CD4-positive, alpha-beta T cell (primary cell): ENCODE measurements at regions not wholly inside any gene's neighbourhood (a gene's known extent, or its start where the extent isn't known, plus 50 kb on each side); places are given as distances from the start of the nearest gene placed in this dataset.

Experiments used
- ATAC-seq: fragments of 200-7000 bp; cut with Tn5 transposase; one replicate; pipeline ENCODE4 v1.10.0; 2022; ENCODE audit warnings: mild to moderate bottlenecking; ENCODE audit not compliant: poor library complexity
- CTCF ChIA-PET: fragments of 350-600 bp; sonication (Branson Sonifier 250); formaldehyde crosslinking; loops from one replicate; lab custom pipeline; 2021; ENCODE audit warnings: antibody characterized with exemption, inconsistent platforms; lab: Charles Lee
- POLR2A ChIA-PET: fragments of 350-600 bp; sonication (Branson Sonifier 250); formaldehyde crosslinking; loops from one replicate; lab custom pipeline; 2021; ENCODE audit warnings: antibody characterized with exemption, inconsistent platforms; lab: Charles Lee
- DNase-seq, 14 experiments: peaks; one replicate each; pipeline ENCODE4 v3.0.0-alpha.2; 2013 to 2020; ENCODE audit warnings: mixed read lengths in 2 of 14
- H3K27ac ChIP-seq, 2 donors: one replicate each; pipeline versions ENCODE4 v1.5.1 to v1.7.0; 2013; ENCODE audit warnings: low read length in 2 of 2, low read depth in 1 of 2, mild to moderate bottlenecking in 1 of 2
- H3K27me3 ChIP-seq, 2 experiments: 1 replicate in 1 of 2; 2 replicates in 1 of 2; pipeline versions ENCODE4 v1.6.1 to v1.7.0; 2013; ENCODE audit warnings: low read length in 2 of 2, control low read depth in 1 of 2, mild to moderate bottlenecking in 1 of 2, moderate library complexity in 1 of 2; ENCODE audit not compliant: insufficient read depth in 2 of 2, control insufficient read depth in 1 of 2
- H3K36me3 ChIP-seq: one replicate; pipeline ENCODE4 v1.6.1; 2013; ENCODE audit warnings: low read length, control low read depth; ENCODE audit not compliant: insufficient read depth
- H3K4me1 ChIP-seq: one replicate; pipeline ENCODE4 v1.6.1; 2013; ENCODE audit warnings: low read length, control low read depth; ENCODE audit not compliant: insufficient read depth
- H3K4me3 ChIP-seq: one replicate; pipeline ENCODE4 v1.5.1; 2013; ENCODE audit warnings: mild to moderate bottlenecking, low read length, moderate library complexity
- H3K9me3 ChIP-seq, 2 experiments: 1 replicate in 1 of 2; 2 replicates in 1 of 2; pipeline versions ENCODE4 v1.6.1 to v1.7.0; 2013; ENCODE audit warnings: low read length in 2 of 2, mild to moderate bottlenecking in 2 of 2, control low read depth in 1 of 2, moderate library complexity in 1 of 2; ENCODE audit not compliant: control insufficient read depth in 1 of 2, insufficient read depth in 1 of 2
- H3K27ac Mint-ChIP-seq: one replicate; pipeline ENCODE4 v1.8.0; 2020; ENCODE audit warnings: mixed read lengths
- H3K27me3 Mint-ChIP-seq: one replicate; pipeline ENCODE4 v1.8.0; 2021; ENCODE audit warnings: mixed read lengths
- H3K36me3 Mint-ChIP-seq: one replicate; pipeline ENCODE4 v1.8.0; 2021; ENCODE audit warnings: low read depth, mixed read lengths
- H3K4me1 Mint-ChIP-seq: one replicate; pipeline ENCODE4 v1.8.0; 2021; ENCODE audit warnings: low read depth, mixed read lengths
- H3K4me3 Mint-ChIP-seq: one replicate; pipeline ENCODE4 v1.8.0; 2020; ENCODE audit warnings: mild to moderate bottlenecking, mixed read lengths
- H3K9me3 Mint-ChIP-seq: one replicate; pipeline ENCODE4 v1.8.0; 2020; ENCODE audit warnings: mixed read lengths
- intact Hi-C, 2 experiments: fragments of 100-400 bp; cut with DNase I in 1 of 2; cut with micrococcal nuclease in 1 of 2; formaldehyde crosslinking; loops; one replicate each; pipeline versions ENCODE4 v1.15.1 to v1.9.0; 2023 to 2025; cut with DNase I, micrococcal nuclease
- TF ChIP-seq, protein P1 (sequence below): fragments of 200-600 bp; IDR thresholded peaks from one replicate; pipeline ENCODE4 v1.8.0; 2022; ENCODE audit warnings: antibody characterized with exemption, mild to moderate bottlenecking

DNA sequence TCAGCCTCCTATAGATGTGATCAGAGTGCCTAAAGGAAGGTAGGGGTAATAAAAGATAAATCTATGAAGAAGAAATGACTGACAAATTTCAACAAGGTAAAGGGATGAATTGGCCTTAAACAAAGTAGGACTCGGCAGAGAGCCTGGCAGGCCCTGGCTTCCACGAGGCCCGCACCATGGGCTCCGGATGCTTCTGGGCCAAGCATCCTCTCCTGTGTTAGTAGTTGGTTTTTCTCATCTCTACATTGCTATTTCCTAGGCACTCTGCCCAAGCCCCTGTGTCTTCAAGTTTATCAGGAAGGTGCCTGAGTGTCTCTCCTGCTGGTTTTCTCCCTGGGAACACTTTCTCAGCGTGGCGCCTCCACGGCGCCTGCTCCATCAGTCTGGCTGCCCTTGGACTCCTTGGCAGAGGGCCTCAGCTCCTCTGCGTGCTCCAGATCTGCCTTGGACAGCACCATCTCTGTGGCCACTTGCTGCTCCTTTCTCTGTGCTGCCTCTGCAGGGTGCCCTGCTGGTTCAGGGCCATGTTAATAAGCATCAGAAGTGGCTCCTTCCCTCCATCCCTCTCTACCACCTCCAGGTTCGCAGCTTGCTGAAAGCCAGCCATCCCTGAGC is 413.3 kb upstream of the DPP6 start:
- DNase-seq (no peak), ATAC-seq (no peak)
- Mint-ChIP-seq H3K27ac (no peak overlapping the region), H3K9me3 (peaks cover 11% of the 10 kb centered on the region), H3K27me3 (no peaks in the 10 kb centered on the region), H3K4me3 (no peak overlapping the region), H3K36me3 (no peaks in the 10 kb centered on the region), H3K4me1 (no peaks in the 10 kb centered on the region)
- TF ChIP-seq, protein P1, sequence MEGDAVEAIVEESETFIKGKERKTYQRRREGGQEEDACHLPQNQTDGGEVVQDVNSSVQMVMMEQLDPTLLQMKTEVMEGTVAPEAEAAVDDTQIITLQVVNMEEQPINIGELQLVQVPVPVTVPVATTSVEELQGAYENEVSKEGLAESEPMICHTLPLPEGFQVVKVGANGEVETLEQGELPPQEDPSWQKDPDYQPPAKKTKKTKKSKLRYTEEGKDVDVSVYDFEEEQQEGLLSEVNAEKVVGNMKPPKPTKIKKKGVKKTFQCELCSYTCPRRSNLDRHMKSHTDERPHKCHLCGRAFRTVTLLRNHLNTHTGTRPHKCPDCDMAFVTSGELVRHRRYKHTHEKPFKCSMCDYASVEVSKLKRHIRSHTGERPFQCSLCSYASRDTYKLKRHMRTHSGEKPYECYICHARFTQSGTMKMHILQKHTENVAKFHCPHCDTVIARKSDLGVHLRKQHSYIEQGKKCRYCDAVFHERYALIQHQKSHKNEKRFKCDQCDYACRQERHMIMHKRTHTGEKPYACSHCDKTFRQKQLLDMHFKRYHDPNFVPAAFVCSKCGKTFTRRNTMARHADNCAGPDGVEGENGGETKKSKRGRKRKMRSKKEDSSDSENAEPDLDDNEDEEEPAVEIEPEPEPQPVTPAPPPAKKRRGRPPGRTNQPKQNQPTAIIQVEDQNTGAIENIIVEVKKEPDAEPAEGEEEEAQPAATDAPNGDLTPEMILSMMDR, result no peak
- no peaks in the 10 kb centered on the region for H3K4me1 ChIP-seq
- H3K27me3 ChIP-seq, result no peaks in the 10 kb centered on the region
- ChIA-PET POLR2A (no interaction called here), CTCF (no interaction called here)
- no peaks in the 10 kb centered on the region for H3K36me3 ChIP-seq
- intact Hi-C loops, result no loop called here
- H3K27ac ChIP-seq, result no peak overlapping the region
- no peak overlapping the region for H3K4me3 ChIP-seq
- peaks cover 5 to 11% of the 10 kb centered on the region in 2 experiments for H3K9me3 ChIP-seq

DNA sequence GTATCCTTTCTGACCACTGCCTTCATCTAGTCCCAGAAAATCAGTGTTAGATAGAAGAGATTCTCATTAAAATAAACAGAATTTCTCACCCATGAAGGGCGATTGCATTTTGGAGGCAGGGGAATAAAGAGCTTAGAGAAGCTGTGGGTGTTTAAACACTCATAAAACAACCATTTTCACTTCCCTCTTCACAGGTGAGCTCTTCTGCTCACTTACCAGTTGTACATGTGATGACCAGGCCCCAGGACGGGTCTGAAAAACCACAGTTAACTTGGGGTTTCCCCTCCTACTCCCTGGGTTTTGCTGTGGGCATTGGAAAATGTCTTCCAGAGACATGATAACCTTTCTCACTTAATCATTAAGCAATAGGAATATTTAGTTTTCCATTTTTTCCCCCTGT is 411.6 kb upstream of the DPP6 start:
- intact Hi-C loops, result no loop called here
- CTCF ChIA-PET, result no interaction called here
- Histone ChIP-seq H3K27me3 (no peaks in the 10 kb centered on the region), H3K27ac (no peak overlapping the region), H3K36me3 (no peaks in the 10 kb centered on the region), H3K4me1 (no peaks in the 10 kb centered on the region), H3K9me3 (peaks cover 5 to 11% of the 10 kb centered on the region in 2 experiments), H3K4me3 (no peak overlapping the region)
- TF ChIP-seq, protein P1, result no peak
- Mint-ChIP-seq H3K4me1 (no peaks in the 10 kb centered on the region), H3K36me3 (no peaks in the 10 kb centered on the region), H3K9me3 (peaks cover 12% of the 10 kb centered on the region), H3K4me3 (no peak overlapping the region), H3K27me3 (no peaks in the 10 kb centered on the region), H3K27ac (no peak overlapping the region)
- DNase-seq (no peak), ATAC-seq (no peak)
- POLR2A ChIA-PET, result no interaction called here

DNA sequence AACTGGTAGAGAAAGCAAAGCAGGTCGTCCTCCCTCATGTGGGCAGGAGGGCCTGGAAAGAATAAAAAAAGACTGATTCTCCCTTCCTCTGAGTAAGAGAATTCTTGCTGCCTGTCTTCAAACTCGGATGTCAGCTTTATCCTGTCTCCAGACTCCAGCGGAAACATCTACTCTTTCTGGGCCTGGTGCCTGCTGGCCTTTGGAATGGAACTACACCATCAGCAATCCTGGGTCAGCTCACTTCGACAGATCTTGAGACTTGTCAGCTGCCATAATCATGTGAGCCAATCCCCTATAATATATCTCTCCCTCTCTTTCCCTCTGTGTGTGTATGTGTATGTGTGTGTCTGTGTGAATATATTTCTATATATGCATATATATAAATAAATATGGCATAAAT is 411.0 kb upstream of the DPP6 start:
- Mint-ChIP-seq H3K27me3 (no peaks in the 10 kb centered on the region), H3K27ac (no peak overlapping the region), H3K4me1 (no peaks in the 10 kb centered on the region), H3K4me3 (no peak overlapping the region), H3K9me3 (peaks cover 14% of the 10 kb centered on the region), H3K36me3 (no peaks in the 10 kb centered on the region)
- H3K9me3 ChIP-seq, result peaks cover 5 to 14% of the 10 kb centered on the region in 2 experiments
- intact Hi-C loops, result no loop called here
- CTCF ChIA-PET, result no interaction called here
- no peak overlapping the region for H3K4me3 ChIP-seq
- H3K36me3 ChIP-seq, result no peaks in the 10 kb centered on the region
- no peak for DNase-seq
- TF ChIP-seq, protein P1, result no peak
- no peaks in the 10 kb centered on the region for H3K27me3 ChIP-seq
- no peak for ATAC-seq
- H3K27ac ChIP-seq, result no peak overlapping the region
- H3K4me1 ChIP-seq, result no peaks in the 10 kb centered on the region
- POLR2A ChIA-PET, result no interaction called here
